ENCODE measurements at regions not wholly inside any gene's neighbourhood (a gene's known extent, or its start where the extent isn't known, plus 50 kb on each side); places are given as distances from the start of the nearest gene placed in this dataset.
A peak's percentile ranks its signal among the peaks of the same experiment; 100 is the strongest.

- POLR2A ChIA-PET = no interaction called here
- no peak for TF ChIP-seq CTCF (IDR thresholded peaks at IDR 0.05; ENCODE audit: insufficient read depth, low read depth, low read length)
- H3K27me3 ChIP-seq (ENCODE audit: control insufficient read depth, insufficient read depth, low read length) = peaks cover 1% of the 10 kb centered on the region; the same call in 1 of the 2 replicates
- DNase-seq (ENCODE audit: low read depth) = no peak
- no peaks in the 10 kb centered on the region for H3K36me3 ChIP-seq (ENCODE audit: control insufficient read depth, insufficient read depth, low read length)
- no peak overlapping the region for H3K4me3 ChIP-seq (ENCODE audit: low read depth, low read length)
- CTCF ChIA-PET = interaction anchor here (0.6 to 10.1 kb wide), 13 partner anchors 10 to 1621 kb away, joined by 3 to 185 read pairs (median 4); no protein-coding TSS in a partner anchor
These were observed 508.4 kb downstream of the PLCL1 start for GRCh38 chr2:198312596-198313483.

- Histone ChIP-seq H3K4me3 (ENCODE audit: low read depth, low read length) (no peak overlapping the region), H3K27me3 (ENCODE audit: control insufficient read depth, insufficient read depth, low read length) (peaks cover 1% of the 10 kb centered on the region; the same call in 1 of the 2 replicates), H3K36me3 (ENCODE audit: control insufficient read depth, insufficient read depth, low read length) (no peaks in the 10 kb centered on the region)
- no peak for TF ChIP-seq CTCF (IDR thresholded peaks at IDR 0.05; ENCODE audit: insufficient read depth, low read depth, low read length)
- CTCF ChIA-PET = interaction anchor here (0.6 to 10.1 kb wide), 7 partner anchors 11 to 1429 kb away, joined by 3 to 185 read pairs (median 3); no protein-coding TSS in a partner anchor
- no peak for DNase-seq (ENCODE audit: low read depth)
- POLR2A ChIA-PET = no interaction called here
These were observed 506.6 kb downstream of the PLCL1 start for GRCh38 chr2:198311020-198311419.

GRCh38 chr2:198309673-198310280 lies 505.4 kb downstream of the PLCL1 start:
- peak; percentile 89 for TF ChIP-seq CTCF (IDR thresholded peaks at IDR 0.05; ENCODE audit: insufficient read depth, low read depth, low read length)
- no peak for DNase-seq (ENCODE audit: low read depth)
- H3K27me3 ChIP-seq (ENCODE audit: control insufficient read depth, insufficient read depth, low read length) = peaks cover 1% of the 10 kb centered on the region; the same call in 1 of the 2 replicates
- CTCF ChIA-PET = interaction anchor here (0.7 to 1.6 kb wide), 18 partner anchors 10 to 1533 kb away, joined by 3 to 14 read pairs (median 4); no protein-coding TSS in a partner anchor
- no peak overlapping the region for H3K4me3 ChIP-seq (ENCODE audit: low read depth, low read length)
- POLR2A ChIA-PET = interaction anchor here (0.5 to 0.6 kb wide), 2 partner anchors 1161 to 1481 kb away, joined by 3 read pairs; no protein-coding TSS in a partner anchor
- H3K36me3 ChIP-seq (ENCODE audit: control insufficient read depth, insufficient read depth, low read length) = no peaks in the 10 kb centered on the region

GRCh38 chr2:198309081-198309480 lies 504.7 kb downstream of the PLCL1 start:
- peaks cover 1% of the 10 kb centered on the region; the same call in 1 of the 2 replicates for H3K27me3 ChIP-seq (ENCODE audit: control insufficient read depth, insufficient read depth, low read length)
- no peak for DNase-seq (ENCODE audit: low read depth)
- ChIA-PET CTCF (interaction anchor here (0.6 to 1.6 kb wide), 19 partner anchors 9 to 1533 kb away, joined by 3 to 14 read pairs (median 4); no protein-coding TSS in a partner anchor), POLR2A (interaction anchor here (0.6 kb wide), 1 partner anchor 1162 kb away, joined by 3 read pairs; no protein-coding TSS in a partner anchor)
- no peak for TF ChIP-seq CTCF (IDR thresholded peaks at IDR 0.05; ENCODE audit: insufficient read depth, low read depth, low read length)
- H3K4me3 ChIP-seq (ENCODE audit: low read depth, low read length) = no peak overlapping the region
- H3K36me3 ChIP-seq (ENCODE audit: control insufficient read depth, insufficient read depth, low read length) = no peaks in the 10 kb centered on the region

GRCh38 chr2:198308368-198308767 lies 504.0 kb downstream of the PLCL1 start:
- POLR2A ChIA-PET = no interaction called here
- peaks cover under 1% of the 10 kb centered on the region; the same call in 1 of the 2 replicates for H3K27me3 ChIP-seq (ENCODE audit: control insufficient read depth, insufficient read depth, low read length)
- no peak for DNase-seq (ENCODE audit: low read depth)
- no peak overlapping the region for H3K4me3 ChIP-seq (ENCODE audit: low read depth, low read length)
- no peaks in the 10 kb centered on the region for H3K36me3 ChIP-seq (ENCODE audit: control insufficient read depth, insufficient read depth, low read length)
- TF ChIP-seq CTCF (IDR thresholded peaks at IDR 0.05; ENCODE audit: insufficient read depth, low read depth, low read length) = no peak
- CTCF ChIA-PET = interaction anchor here (0.8 kb wide), 1 partner anchor 12 kb away, joined by 5 read pairs; no protein-coding TSS in a partner anchor
